Mammary epithelial cell (primary cell): ENCODE measurements at regions not wholly inside any gene's neighbourhood (a gene's known extent, or its start where the extent isn't known, plus 50 kb on each side); places are given as distances from the start of the nearest gene placed in this dataset.
"Not testable (repeated sequence)": the region's sequence is repeated elsewhere in the genome, so short reads cannot be mapped to it uniquely, and the experiment has no call there.

Source experiments
- EZH2 ChIP-seq: IDR thresholded peaks from 2 replicates; pipeline ENCODE4 v1.6.1; 2012; ENCODE audit warnings: low read length, inconsistent platforms, borderline replicate concordance
- TF ChIP-seq, protein P1 (sequence below), 2 donors: IDR thresholded peaks in 1 of 2; conservative IDR thresholded peaks in 1 of 2; 2 replicates each; pipeline ENCODE4 v1.5.1; 2011 to 2012; ENCODE audit warnings: inconsistent platforms in 2 of 2, low read length in 2 of 2, mild to moderate bottlenecking in 2 of 2, control low read depth in 1 of 2, low read depth in 1 of 2; ENCODE audit not compliant: insufficient read depth in 1 of 2; ENCODE audit errors: extremely low read depth in 1 of 2

DNA sequence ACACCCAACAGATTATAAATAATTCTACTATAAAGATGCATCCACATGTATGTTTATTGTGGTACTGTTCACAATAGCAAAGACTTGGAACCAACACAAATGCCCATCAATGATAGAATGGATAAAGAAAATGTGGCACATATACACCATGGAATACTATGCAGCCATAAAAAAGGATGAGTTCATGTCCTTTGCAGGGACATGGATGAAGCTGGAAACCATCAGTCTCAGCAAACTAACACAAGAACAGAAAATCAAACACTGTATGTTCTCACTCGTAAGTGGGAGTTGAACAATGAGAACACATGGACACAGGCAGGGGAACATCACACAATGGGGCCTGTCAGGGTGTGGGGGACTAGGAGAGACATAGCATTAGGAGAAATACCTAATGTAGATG, 146.8 kb upstream of the APC start:
- TF ChIP-seq EZH2 = not testable (repeated sequence)
- TF ChIP-seq, protein P1, sequence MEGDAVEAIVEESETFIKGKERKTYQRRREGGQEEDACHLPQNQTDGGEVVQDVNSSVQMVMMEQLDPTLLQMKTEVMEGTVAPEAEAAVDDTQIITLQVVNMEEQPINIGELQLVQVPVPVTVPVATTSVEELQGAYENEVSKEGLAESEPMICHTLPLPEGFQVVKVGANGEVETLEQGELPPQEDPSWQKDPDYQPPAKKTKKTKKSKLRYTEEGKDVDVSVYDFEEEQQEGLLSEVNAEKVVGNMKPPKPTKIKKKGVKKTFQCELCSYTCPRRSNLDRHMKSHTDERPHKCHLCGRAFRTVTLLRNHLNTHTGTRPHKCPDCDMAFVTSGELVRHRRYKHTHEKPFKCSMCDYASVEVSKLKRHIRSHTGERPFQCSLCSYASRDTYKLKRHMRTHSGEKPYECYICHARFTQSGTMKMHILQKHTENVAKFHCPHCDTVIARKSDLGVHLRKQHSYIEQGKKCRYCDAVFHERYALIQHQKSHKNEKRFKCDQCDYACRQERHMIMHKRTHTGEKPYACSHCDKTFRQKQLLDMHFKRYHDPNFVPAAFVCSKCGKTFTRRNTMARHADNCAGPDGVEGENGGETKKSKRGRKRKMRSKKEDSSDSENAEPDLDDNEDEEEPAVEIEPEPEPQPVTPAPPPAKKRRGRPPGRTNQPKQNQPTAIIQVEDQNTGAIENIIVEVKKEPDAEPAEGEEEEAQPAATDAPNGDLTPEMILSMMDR (conservative IDR thresholded peaks at IDR 0.05 in 1 of 2, IDR thresholded peaks at IDR 0.05 in 1 of 2; ENCODE audit: extremely low read depth in 1 of 2, insufficient read depth in 1 of 2, low read depth in 1 of 2, low read length in 2 of 2) = not testable (repeated sequence)
